Mucosa of descending colon (tissue), 3 donors: ENCODE measurements at regions not wholly inside any gene's neighbourhood (a gene's known extent, or its start where the extent isn't known, plus 50 kb on each side); places are given as distances from the start of the nearest gene placed in this dataset.

ENCODE experiments used
- ATAC-seq: fragments of 200-7000 bp; cut with Tn5 transposase; one replicate; pipeline ENCODE4 v1.9.1; 2020; ENCODE audit warnings: mild to moderate bottlenecking, moderate library complexity
- DNase-seq, 3 donors: peaks; one replicate each; pipeline ENCODE4 v3.0.0-alpha.2; 2020
- H3K36me3 ChIP-seq: fragments of 200-600 bp; one replicate; pipeline ENCODE4 v1.8.0; 2021; ENCODE audit warnings: low read depth, mild to moderate bottlenecking
- H3K4me1 ChIP-seq: fragments of 200-600 bp; one replicate; pipeline ENCODE4 v1.8.0; 2021; ENCODE audit warnings: low read depth, mild to moderate bottlenecking
- H3K4me3 ChIP-seq: fragments of 200-600 bp; one replicate; pipeline ENCODE4 v1.8.0; 2021; ENCODE audit warnings: mild to moderate bottlenecking
- H3K9me3 ChIP-seq: fragments of 200-600 bp; one replicate; pipeline ENCODE4 v1.8.0; 2021; ENCODE audit warnings: mild to moderate bottlenecking
- CTCF ChIP-seq: fragments of 200-600 bp; IDR thresholded peaks from one replicate; pipeline ENCODE4 v1.8.0; 2022; ENCODE audit warnings: antibody characterized with exemption, mild to moderate bottlenecking
- intact Hi-C, 2 donors: fragments of 100-400 bp; cut with DNase I in 1 of 2; cut with micrococcal nuclease in 1 of 2; formaldehyde crosslinking; loops; one replicate each; pipeline versions ENCODE4 v1.11.0 to v1.11.1; 2022; cut with DNase I, micrococcal nuclease
- donor health status: DM: no; HTN: no; CAD: no; lungs with moderate emphysema.
- donor health status: DM: no; HTN: no; CAD: no.
- donor health status: DM: no; HTN: yes; CAD: no.

- intact Hi-C loops: no loop called here
- no peaks in the 10 kb centered on the region for H3K4me1 ChIP-seq
Observed at GRCh38 chr10:133000648-133001047, 58.3 kb upstream of the CFAP46 start.

GRCh38 chr10:132997517-132998265 lies 55.3 kb upstream of the CFAP46 start:
- ATAC-seq (no peak), DNase-seq (no peak)
- Histone ChIP-seq H3K36me3 (no peaks in the 10 kb centered on the region), H3K9me3 (no peaks in the 10 kb centered on the region), H3K4me3 (no peak overlapping the region), H3K4me1 (no peaks in the 10 kb centered on the region)
- TF ChIP-seq CTCF: no peak
- intact Hi-C loops: no loop called here

More at GRCh38 chr10:133000648-133001047, 58.3 kb upstream of the CFAP46 start:
- ATAC-seq (no peak), DNase-seq (no peak)
- Histone ChIP-seq H3K9me3 (no peaks in the 10 kb centered on the region), H3K4me3 (no peak overlapping the region), H3K36me3 (no peaks in the 10 kb centered on the region)
- no peak for TF ChIP-seq CTCF

GRCh38 chr10:132996603-132997343 lies 54.4 kb upstream of the CFAP46 start:
- intact Hi-C loops: no loop called here
- no peak for ATAC-seq
- Histone ChIP-seq H3K9me3 (no peaks in the 10 kb centered on the region), H3K36me3 (no peaks in the 10 kb centered on the region), H3K4me1 (no peaks in the 10 kb centered on the region), H3K4me3 (no peak overlapping the region)
- DNase-seq: no peak
- no peak for TF ChIP-seq CTCF

GRCh38 chr10:132995909-132996602 lies 53.7 kb upstream of the CFAP46 start:
- ATAC-seq: no peak
- intact Hi-C loops: no loop called here
- H3K36me3 ChIP-seq: no peaks in the 10 kb centered on the region
- H3K4me1 ChIP-seq: no peaks in the 10 kb centered on the region
- no peak for TF ChIP-seq CTCF
- no peak for DNase-seq
- no peak overlapping the region for H3K4me3 ChIP-seq
- no peaks in the 10 kb centered on the region for H3K9me3 ChIP-seq

- Histone ChIP-seq H3K9me3 (no peaks in the 10 kb centered on the region), H3K4me3 (no peak overlapping the region), H3K36me3 (no peaks in the 10 kb centered on the region), H3K4me1 (no peaks in the 10 kb centered on the region)
- TF ChIP-seq CTCF: no peak
- intact Hi-C loops: no loop called here
- ATAC-seq: no peak
- no peak for DNase-seq
Observed at GRCh38 chr10:132994811-132995210, 52.4 kb upstream of the CFAP46 start.
